ENCODE measurements at regions not wholly inside any gene's neighbourhood (a gene's known extent, or its start where the extent isn't known, plus 50 kb on each side); places are given as distances from the start of the nearest gene placed in this dataset.

DNA sequence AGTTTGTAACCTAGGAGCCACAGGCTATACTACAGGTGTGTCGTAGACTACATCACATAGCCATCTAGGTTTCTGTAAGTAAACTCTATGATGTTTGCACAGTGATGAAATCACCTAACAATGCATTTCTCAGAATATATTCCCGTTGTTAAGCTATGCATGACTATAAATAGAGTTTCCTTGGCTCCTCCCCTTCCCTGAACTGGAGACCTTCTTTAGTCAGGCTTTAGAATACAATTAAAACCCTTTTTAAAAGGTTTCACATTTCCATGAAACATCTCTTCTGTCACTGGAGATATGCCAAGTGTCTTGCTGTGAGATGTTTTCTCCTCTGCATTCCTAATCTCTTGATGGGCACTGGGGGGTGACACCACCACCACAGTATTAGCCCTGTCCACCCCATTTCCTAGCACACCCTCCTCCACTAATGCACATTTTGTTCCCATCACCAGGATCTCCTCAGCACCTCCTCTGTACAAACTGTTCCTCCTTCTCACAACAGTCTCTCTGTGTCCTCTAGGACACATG, 334.6 kb upstream of the CPEB2 start:
- no peak for FAIRE-seq

GRCh38 chr4:14668296-14668695, 334.0 kb upstream of the CPEB2 start:
- no peak for FAIRE-seq

DNA sequence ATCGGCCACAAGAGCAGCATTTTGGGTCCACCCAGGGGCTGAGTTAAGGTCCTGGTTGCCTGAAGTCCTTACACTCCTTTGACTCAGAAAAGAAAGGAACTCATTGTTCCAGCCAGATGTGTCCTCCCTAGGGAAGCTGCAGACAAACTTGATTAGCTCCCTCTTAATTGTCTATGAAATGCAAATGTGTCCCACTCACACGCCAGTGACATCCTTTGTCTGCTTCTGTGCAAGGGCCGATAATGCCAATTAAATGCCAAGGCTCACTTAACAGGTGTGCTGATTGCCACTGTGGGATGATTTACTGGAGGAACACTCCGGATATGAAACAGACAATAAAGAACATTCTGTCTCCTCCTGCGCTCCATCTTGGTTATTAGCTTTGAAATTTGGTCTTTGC, 332.9 kb upstream of the CPEB2 start:
- no peak for FAIRE-seq

DNA sequence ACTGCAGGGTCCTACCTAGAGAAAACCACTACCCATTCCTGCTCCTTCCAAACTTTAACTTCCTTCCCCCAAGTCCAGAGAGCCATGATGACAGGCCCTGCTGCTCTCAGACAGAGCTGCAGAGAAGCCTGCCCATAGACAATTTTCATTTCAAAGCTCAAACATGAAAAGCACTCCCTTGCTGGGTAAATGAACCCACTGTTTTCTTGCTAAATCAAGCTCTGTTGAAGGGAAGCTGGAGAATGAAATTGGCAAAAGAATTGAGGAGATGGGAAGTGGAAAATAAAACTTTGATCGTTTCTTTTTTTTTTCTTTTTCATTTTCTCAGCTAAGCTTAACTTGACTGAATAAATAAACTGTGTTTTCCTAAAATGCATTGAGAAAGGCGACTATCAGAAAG, 331.1 kb upstream of the CPEB2 start:
- FAIRE-seq: no peak

- FAIRE-seq: no peak
Observed at GRCh38 chr4:14675279-14675985, 326.8 kb upstream of the CPEB2 start.

GRCh38 chr4:14679906-14680305, 322.4 kb upstream of the CPEB2 start:
- no peak for FAIRE-seq

GRCh38 chr4:14681330-14681729, 321.0 kb upstream of the CPEB2 start:
- FAIRE-seq: no peak

- no peak for FAIRE-seq
Observed at GRCh38 chr4:14693728-14694127, 308.6 kb upstream of the CPEB2 start.

- no peak for FAIRE-seq
Observed at GRCh38 chr4:14695095-14695845, 307.0 kb upstream of the CPEB2 start.

DNA sequence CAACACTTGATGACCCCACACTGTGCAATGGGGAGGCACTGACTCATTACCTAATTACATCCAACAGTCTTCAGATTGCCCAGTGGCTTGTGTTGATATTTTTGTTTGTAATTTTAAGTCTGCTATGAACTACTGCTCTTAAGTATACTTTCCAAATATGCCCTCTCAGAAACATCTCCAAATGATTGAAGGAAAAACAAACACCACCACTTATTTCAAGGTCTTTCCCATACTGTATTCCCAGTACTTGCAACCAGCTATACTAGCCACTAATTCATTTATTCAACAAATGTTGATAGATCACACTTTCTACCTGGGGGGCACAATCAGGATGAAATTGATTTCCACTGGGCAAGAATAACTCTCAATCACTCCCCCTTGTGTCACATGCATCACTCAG, 302.2 kb upstream of the CPEB2 start:
- no peak for FAIRE-seq

GRCh38 chr4:14700544-14700943, 301.7 kb upstream of the CPEB2 start:
- FAIRE-seq: no peak

DNA sequence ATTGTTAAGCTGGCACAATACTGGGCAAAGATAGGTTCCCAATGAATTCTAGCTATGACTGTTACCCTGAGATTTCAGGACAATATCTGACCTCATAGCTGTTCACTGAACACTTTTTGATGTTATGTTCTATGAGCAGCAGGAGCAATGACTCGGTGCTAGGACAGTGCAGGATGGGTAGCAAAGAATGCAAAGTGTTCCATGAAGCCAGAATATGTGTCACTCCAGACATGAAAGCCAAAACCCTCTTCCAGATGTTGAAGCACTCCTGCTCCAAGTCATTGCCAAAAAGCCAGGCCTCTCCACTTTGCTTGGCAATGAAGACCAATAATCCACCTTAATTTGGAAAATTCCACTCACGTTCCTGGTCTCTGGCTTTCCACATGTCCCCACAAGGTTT, 300.9 kb upstream of the CPEB2 start:
- FAIRE-seq: no peak

GRCh38 chr4:14701896-14702295, 300.4 kb upstream of the CPEB2 start:
- FAIRE-seq: no peak

GRCh38 chr4:14708574-14708973, 293.7 kb upstream of the CPEB2 start:
- FAIRE-seq: no peak

DNA sequence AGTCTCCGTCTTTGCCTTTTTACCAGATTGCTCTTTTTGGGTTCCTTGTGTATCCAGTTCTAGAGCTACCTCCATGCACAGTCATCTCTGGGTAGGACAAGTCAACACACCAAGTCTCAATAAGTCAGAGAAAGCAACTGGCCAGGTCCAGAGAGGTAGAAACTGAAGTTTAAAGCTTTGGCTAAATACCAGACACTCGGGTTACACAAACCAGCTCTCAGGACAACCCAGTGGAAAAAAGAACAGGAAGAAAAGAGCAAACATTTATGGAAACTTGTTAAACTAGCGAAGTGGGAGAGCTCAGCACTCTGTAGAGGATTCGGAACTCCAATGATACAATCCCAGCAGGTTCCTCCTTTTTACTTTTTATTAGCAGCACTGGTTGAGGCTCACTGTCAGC, 291.0 kb upstream of the CPEB2 start:
- FAIRE-seq: no peak

- FAIRE-seq: no peak
Observed at GRCh38 chr4:14716691-14717090, 285.6 kb upstream of the CPEB2 start.

- FAIRE-seq: no peak
Observed at GRCh38 chr4:14719053-14719452, 283.2 kb upstream of the CPEB2 start.

- no peak for FAIRE-seq
Observed at GRCh38 chr4:14726441-14726840, 275.8 kb upstream of the CPEB2 start.

DNA sequence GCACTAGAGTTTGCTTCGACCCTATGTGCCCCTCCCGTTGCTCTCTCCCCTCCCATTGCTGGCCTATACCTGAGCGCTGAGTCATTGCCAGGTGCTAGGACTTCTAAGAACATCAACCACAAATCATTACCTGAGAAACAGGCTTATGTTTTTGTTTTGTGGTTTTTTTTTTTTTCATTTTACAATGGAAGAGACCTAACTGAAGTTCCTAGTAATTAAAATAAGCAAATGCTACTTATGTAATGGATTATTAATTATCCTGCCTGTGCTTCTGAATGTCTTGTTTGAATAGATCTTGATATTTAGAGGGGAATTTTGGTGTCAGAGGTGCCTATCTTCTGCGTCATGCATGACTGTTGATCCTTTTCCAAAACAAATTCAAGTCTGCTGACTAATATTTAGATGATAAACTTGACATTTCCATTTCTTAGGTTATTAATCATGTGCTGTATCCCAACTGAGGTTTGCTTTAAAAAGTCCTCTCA, 275.4 kb upstream of the CPEB2 start:
- no peak for FAIRE-seq

- FAIRE-seq: no peak
Observed at GRCh38 chr4:14729282-14730000, 272.8 kb upstream of the CPEB2 start.

DNA sequence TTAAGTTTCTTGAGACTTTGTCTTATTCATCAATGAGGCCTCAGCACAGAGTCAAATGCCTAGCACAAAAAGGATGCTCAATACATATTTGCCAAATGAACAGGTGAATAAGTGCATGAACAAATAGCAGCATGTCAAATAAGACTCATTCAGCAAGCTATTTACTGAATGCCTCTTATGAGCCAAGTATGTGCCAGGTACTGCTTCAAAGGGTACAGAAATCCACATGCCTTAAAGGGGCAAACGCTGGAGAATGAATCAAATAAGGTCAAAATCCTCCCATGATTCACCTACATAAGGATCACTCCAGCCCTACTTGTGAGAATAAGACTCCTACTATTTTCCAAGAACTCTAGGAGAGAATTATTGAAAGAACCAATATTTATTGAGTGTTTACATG, 260.2 kb upstream of the CPEB2 start:
- no peak for FAIRE-seq

DNA sequence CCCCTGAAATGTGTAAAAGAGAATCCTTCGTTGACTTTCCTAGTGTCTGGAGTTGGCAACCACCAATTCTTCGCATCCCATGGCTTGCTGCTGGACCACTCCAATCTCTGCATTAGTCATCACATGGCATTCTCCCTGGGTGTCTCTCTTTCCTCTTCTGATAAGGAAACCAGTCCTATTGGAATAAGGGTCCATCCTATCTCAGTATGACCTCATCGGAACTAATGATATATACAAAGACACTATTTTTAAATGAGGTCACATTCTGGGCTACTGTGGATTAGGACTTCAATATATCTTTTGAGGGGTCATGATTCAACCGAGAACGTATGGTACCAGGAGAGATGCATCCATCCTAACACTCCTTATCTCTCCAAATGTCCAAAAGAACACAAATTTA, 259.1 kb upstream of the CPEB2 start:
- no peak for FAIRE-seq

DNA sequence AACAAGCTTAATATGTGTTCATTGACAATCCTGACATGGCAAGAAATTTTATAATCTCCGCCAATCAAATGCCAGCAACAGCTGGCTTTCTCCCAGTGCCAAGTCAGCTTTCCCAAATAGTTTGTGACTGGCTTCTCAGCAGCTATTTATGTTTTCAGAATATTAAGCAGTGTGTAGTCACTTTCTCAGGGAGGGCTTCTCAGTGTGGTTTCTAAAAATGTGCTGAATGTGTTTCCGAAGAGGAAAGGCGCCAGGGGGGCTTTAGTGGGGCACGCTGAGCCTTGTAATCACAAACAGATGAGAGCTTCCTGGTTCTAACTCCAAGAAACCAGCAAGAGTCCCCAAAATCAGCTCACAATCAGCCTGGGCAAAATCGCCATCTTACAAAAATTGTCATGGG, 258.7 kb upstream of the CPEB2 start:
- FAIRE-seq: no peak

GRCh38 chr4:14744346-14744745, 257.9 kb upstream of the CPEB2 start:
- no peak for FAIRE-seq

Measured in colon (tissue), 2 donors.